Thoracic aorta (tissue), 2 donors: ENCODE measurements at regions not wholly inside any gene's neighbourhood (a gene's known extent, or its start where the extent isn't known, plus 50 kb on each side); places are given as distances from the start of the nearest gene placed in this dataset.

Source experiments
- ATAC-seq: fragments of 150-250 bp; one replicate; pipeline ENCODE4 v1.8.0; 2017; ENCODE audit warnings: low read depth; ENCODE audit not compliant: insufficient number of reproducible peaks, low FRiP score
- DNase-seq: peaks from one replicate; pipeline ENCODE4 v3.0.0-alpha.2; 2020; ENCODE audit warnings: low spot score
- H3K27ac ChIP-seq, 2 donors: fragments of 200-600 bp; sonication (generic); 1 replicate in 1 of 2; 2 replicates in 1 of 2; pipeline ENCODE4 v1.5.1; 2016; ENCODE audit warnings: mild to moderate bottlenecking in 2 of 2, moderate library complexity in 2 of 2
- H3K27me3 ChIP-seq: fragments of 200-600 bp; sonication (generic); replicated peaks from 2 replicates; pipeline ENCODE4 v1.6.0; 2016; ENCODE audit warnings: mild to moderate bottlenecking; ENCODE audit not compliant: insufficient read depth
- H3K36me3 ChIP-seq: fragments of 200-600 bp; sonication (generic); one replicate; pipeline ENCODE4 v1.5.1; 2016
- H3K4me1 ChIP-seq, 2 donors: fragments of 200-600 bp; sonication (generic); 1 replicate in 1 of 2; 2 replicates in 1 of 2; pipeline versions ENCODE4 v1.5.1 to v1.6.0; 2016; ENCODE audit warnings: low read depth in 2 of 2, mild to moderate bottlenecking in 1 of 2; ENCODE audit not compliant: control insufficient read depth in 1 of 2
- H3K4me3 ChIP-seq: fragments of 200-600 bp; sonication (generic); 2 replicates; pipeline ENCODE4 v1.5.1; 2016; ENCODE audit warnings: mild to moderate bottlenecking
- H3K9me3 ChIP-seq: fragments of 200-600 bp; sonication (generic); 2 replicates; pipeline ENCODE4 v1.5.1; 2016
- CTCF ChIP-seq: fragments of 200-600 bp; sonication (generic); IDR thresholded peaks from one replicate; pipeline ENCODE4 v1.5.1; 2019; ENCODE audit warnings: antibody characterized with exemption

GRCh38 chr3:18112674-18113375, 312.3 kb downstream of the SATB1 start:
- no peak for TF ChIP-seq CTCF
- H3K27me3 ChIP-seq = no peaks in the 10 kb centered on the region
- H3K4me1 ChIP-seq = no peaks in the 10 kb centered on the region

GRCh38 chr3:18111796-18112232, 313.3 kb downstream of the SATB1 start:
- ATAC-seq (no peak), DNase-seq (no peak)
- Histone ChIP-seq H3K9me3 (no peaks in the 10 kb centered on the region), H3K4me1 (no peaks in the 10 kb centered on the region), H3K36me3 (no peaks in the 10 kb centered on the region), H3K27me3 (no peaks in the 10 kb centered on the region), H3K27ac (no peak overlapping the region), H3K4me3 (no peak overlapping the region)
- no peak for TF ChIP-seq CTCF

More at GRCh38 chr3:18112674-18113375, 312.3 kb downstream of the SATB1 start:
- ATAC-seq = no peak
- H3K27ac ChIP-seq = no peak overlapping the region
- H3K4me3 ChIP-seq = no peak overlapping the region
- DNase-seq = no peak
- no peaks in the 10 kb centered on the region for H3K9me3 ChIP-seq
- no peaks in the 10 kb centered on the region for H3K36me3 ChIP-seq

GRCh38 chr3:18103591-18103990, 321.5 kb downstream of the SATB1 start:
- Histone ChIP-seq H3K9me3 (no peaks in the 10 kb centered on the region), H3K27me3 (no peaks in the 10 kb centered on the region), H3K36me3 (no peaks in the 10 kb centered on the region), H3K27ac (no peak overlapping the region), H3K4me1 (no peaks in the 10 kb centered on the region), H3K4me3 (no peak overlapping the region)
- DNase-seq (no peak), ATAC-seq (no peak)
- TF ChIP-seq CTCF = no peak

DNA sequence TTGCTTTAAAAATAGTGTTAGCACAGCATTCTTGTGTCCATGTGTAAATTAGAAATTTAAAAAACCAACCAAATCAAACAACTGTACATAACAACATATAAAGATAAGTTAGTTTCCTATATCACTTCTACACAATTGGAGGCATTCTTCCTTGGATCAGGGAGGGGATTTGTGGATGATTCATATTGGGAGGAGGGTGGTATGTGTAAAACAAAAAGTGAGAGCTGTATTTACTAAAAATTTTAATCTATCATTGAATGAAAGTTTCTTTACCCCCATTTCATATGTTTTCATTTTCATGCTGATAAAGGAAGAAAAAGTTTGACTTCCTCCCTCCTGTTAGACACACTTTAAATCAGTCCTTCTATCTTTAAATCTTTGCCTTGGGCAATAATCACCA, 325.0 kb downstream of the SATB1 start:
- no peak overlapping the region for H3K27ac ChIP-seq
- no peaks in the 10 kb centered on the region for H3K27me3 ChIP-seq
- ATAC-seq (no peak), DNase-seq (no peak)
- no peak for TF ChIP-seq CTCF
- H3K4me3 ChIP-seq = no peak overlapping the region
- no peaks in the 10 kb centered on the region for H3K36me3 ChIP-seq
- no peaks in the 10 kb centered on the region for H3K9me3 ChIP-seq
- no peaks in the 10 kb centered on the region for H3K4me1 ChIP-seq

DNA sequence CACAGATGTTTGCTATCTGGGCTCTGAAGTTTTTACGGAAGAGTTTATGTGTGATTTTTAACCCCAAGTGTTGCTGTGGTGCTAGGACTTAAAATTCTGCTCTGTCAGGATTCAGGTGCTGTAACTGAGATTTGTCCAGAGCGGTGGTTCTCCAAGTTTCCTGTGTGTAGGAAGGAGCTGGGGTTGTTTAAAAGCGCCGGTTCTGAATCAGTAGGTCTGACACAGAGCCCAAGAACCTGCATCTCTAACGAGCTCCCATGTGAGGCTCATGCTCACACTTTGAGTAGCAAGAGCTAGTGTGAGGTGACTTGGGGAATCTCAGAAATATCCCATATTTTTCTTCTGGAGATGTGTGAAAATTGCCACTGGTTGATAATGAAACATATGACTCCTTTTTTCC, 325.5 kb downstream of the SATB1 start:
- ATAC-seq = no peak
- no peak overlapping the region for H3K27ac ChIP-seq
- no peak for DNase-seq
- TF ChIP-seq CTCF = no peak
- H3K9me3 ChIP-seq = no peaks in the 10 kb centered on the region
- H3K36me3 ChIP-seq = no peaks in the 10 kb centered on the region
- no peaks in the 10 kb centered on the region for H3K4me1 ChIP-seq
- no peak overlapping the region for H3K4me3 ChIP-seq
- H3K27me3 ChIP-seq = no peaks in the 10 kb centered on the region
